COLO668 (cell line): ENCODE measurements at regions not wholly inside any gene's neighbourhood (a gene's known extent, or its start where the extent isn't known, plus 50 kb on each side); places are given as distances from the start of the nearest gene placed in this dataset.

Experiments used
- DNase-seq: peaks from one replicate; lab custom pipeline; 2025; ENCODE audit not compliant: unreplicated experiment; lab: John Stamatoyannopoulos, UW

- no peak for DNase-seq
Measured at GRCh38 chr13:87868731-87869130, 197.6 kb downstream of the SLITRK5 start.

GRCh38 chr13:87872813-87873212 is 201.6 kb downstream of the SLITRK5 start:
- no peak for DNase-seq

- DNase-seq = no peak
Measured at GRCh38 chr13:87877477-87877876, 206.3 kb downstream of the SLITRK5 start.

DNA sequence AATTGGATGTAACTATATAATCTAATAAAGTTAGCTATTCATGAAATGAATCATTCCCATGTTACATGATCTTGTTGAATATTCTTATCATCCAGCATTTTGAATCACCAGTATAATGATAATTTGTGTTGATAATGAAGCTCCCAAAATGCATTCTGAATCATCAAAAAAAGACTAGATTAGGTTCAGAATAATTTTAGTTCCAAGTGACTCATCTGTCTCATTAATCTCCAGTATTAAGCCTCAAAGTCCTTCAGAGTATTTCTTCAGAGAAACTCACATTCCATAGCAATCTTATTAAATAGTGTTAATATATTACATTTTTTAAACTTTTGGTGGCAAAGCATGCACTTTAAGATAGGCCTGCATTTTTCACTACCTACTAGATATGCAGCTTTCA is 207.5 kb downstream of the SLITRK5 start:
- no peak for DNase-seq

DNA sequence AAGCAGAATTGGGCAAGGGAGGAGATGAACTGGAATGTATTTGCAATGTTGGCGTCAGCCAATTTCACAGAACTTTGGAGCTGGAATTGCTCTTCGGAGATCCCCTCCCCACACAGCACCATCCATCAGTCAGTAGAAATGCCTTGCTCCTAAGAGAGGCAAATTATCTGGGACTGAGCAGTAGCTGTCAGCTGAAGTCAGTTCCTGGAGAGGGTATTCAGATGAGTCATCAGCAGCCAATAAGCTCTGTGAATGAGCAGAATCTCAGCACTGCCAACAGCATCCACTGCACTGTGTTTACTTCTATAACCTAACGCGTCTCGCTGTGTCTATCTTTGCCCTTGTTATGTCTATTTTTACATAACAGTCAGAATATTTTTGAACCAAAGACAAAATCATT is 213.7 kb downstream of the SLITRK5 start:
- no peak for DNase-seq

- no peak for DNase-seq
Measured at GRCh38 chr13:87887459-87888123, 216.4 kb downstream of the SLITRK5 start.

- no peak for DNase-seq
Measured at GRCh38 chr13:87889254-87889653, 218.1 kb downstream of the SLITRK5 start.

- no peak for DNase-seq
Measured at GRCh38 chr13:87893186-87893585, 222.0 kb downstream of the SLITRK5 start.

DNA sequence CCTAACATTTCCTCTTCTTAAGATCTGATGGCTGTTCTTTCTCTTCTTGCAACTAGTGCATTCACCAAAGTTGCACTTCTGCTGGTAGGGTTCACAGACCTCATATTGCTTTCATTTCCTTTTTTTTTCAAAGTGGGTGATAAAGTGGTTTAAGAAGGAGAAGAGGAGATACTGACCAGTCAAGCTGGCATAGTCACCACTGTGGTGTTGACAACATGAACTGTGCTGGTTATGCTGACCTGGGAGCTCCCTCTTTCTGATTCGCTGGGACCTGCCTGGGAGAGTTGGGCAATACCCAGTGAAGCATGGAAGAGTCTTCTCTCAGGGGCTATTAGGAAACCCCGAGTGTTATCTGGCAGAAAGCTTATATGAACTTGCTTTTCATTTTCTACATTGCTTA is 222.9 kb downstream of the SLITRK5 start:
- DNase-seq = no peak

GRCh38 chr13:87903553-87903952 is 232.4 kb downstream of the SLITRK5 start:
- no peak for DNase-seq

DNA sequence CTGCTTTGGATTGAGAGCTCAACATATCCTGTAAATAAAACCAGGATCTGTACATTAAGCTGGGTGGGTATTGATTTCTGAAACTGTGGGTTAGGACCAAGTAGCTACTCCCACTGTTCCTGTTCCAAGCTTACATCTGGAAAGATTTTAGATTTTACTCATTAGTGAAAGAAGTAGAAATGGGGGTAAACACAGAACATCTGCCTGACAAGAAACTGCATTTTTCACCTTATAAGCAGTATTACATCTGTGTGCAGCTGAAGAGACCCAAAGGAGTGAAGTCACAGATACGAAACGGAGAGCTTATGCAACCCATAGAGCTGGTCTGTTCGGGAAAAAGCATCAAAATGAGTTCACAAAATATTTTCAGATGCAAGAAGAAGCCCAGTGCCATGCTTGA is 235.2 kb downstream of the SLITRK5 start:
- no peak for DNase-seq

GRCh38 chr13:87907202-87907601 is 236.0 kb downstream of the SLITRK5 start:
- no peak for DNase-seq

DNA sequence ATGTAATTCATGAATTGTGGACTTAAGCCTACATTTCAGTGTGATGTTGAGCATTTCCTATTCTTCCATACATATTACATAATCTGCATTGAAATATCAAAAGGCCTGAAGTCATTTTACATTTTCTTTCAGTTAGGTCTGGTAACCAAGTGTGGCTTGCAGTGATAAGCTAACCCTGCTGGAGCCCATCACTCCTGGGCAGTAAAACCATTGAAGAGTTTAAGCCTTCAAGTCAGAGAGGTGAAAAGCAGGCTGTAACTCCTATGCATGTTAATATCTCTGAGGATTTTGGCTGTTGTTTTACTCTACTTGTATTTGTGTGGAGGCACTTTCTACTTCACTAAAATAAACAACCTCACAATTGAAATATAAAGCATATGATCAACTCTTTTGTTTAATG is 248.8 kb downstream of the SLITRK5 start:
- DNase-seq = no peak

- DNase-seq = no peak
Measured at GRCh38 chr13:87923753-87924152, 252.6 kb downstream of the SLITRK5 start.

GRCh38 chr13:87925006-87925405 is 253.8 kb downstream of the SLITRK5 start:
- DNase-seq = no peak

GRCh38 chr13:87940776-87941175 is 269.6 kb downstream of the SLITRK5 start:
- no peak for DNase-seq

GRCh38 chr13:87941226-87941625 is 270.1 kb downstream of the SLITRK5 start:
- no peak for DNase-seq

GRCh38 chr13:87942205-87942604 is 271.0 kb downstream of the SLITRK5 start:
- DNase-seq = no peak

- no peak for DNase-seq
Measured at GRCh38 chr13:87944038-87944437, 272.9 kb downstream of the SLITRK5 start.

GRCh38 chr13:87952377-87952776 is 281.2 kb downstream of the SLITRK5 start:
- DNase-seq = no peak

GRCh38 chr13:87953381-87953780 is 282.2 kb downstream of the SLITRK5 start:
- no peak for DNase-seq

GRCh38 chr13:87954091-87954490 is 282.9 kb downstream of the SLITRK5 start:
- no peak for DNase-seq

- no peak for DNase-seq
Measured at GRCh38 chr13:87961546-87961945, 290.4 kb downstream of the SLITRK5 start.
